ENCODE measurements at regions not wholly inside any gene's neighbourhood (a gene's known extent, or its start where the extent isn't known, plus 50 kb on each side); places are given as distances from the start of the nearest gene placed in this dataset.

DNA sequence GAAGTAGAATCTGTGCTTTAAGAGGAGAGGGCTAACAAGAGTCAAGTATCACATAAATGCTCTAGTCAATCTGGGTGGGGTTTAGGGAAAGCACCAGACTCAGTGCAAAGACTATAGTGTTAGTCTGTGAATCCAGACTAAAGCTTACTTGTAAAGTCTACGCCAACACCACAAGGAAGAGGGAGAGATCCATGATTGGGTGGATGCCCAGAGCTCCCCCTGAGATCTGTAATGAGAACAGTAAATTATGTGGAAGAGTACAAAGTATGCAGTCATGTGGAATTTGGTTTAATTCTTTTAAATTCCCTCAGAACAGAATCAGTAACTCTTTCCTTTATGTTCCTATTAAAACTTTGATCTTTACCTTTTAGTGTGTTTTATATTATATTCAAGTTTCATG, 354.7 kb upstream of the SPANXN4 start:
- TF ChIP-seq, protein P1, sequence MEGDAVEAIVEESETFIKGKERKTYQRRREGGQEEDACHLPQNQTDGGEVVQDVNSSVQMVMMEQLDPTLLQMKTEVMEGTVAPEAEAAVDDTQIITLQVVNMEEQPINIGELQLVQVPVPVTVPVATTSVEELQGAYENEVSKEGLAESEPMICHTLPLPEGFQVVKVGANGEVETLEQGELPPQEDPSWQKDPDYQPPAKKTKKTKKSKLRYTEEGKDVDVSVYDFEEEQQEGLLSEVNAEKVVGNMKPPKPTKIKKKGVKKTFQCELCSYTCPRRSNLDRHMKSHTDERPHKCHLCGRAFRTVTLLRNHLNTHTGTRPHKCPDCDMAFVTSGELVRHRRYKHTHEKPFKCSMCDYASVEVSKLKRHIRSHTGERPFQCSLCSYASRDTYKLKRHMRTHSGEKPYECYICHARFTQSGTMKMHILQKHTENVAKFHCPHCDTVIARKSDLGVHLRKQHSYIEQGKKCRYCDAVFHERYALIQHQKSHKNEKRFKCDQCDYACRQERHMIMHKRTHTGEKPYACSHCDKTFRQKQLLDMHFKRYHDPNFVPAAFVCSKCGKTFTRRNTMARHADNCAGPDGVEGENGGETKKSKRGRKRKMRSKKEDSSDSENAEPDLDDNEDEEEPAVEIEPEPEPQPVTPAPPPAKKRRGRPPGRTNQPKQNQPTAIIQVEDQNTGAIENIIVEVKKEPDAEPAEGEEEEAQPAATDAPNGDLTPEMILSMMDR (conservative IDR thresholded peaks at IDR 0.05; ENCODE audit: low read depth, low read length) = no peak
- TF ChIP-seq RCOR1 (IDR thresholded peaks at IDR 0.05; ENCODE audit: insufficient replicate concordance, low read length) = no peak
- TF ChIP-seq RFX5 (IDR thresholded peaks at IDR 0.05; ENCODE audit: low read depth, low read length) = no peak
- no peak for TF ChIP-seq POLR2A (IDR thresholded peaks at IDR 0.05; ENCODE audit: low read depth, low read length)
- no peak for TF ChIP-seq CEBPB (IDR thresholded peaks at IDR 0.05; ENCODE audit: low read depth, low read length)
- no peak for TF ChIP-seq SMC3 (IDR thresholded peaks at IDR 0.05; ENCODE audit: low read depth, low read length)
- TF ChIP-seq MAZ (IDR thresholded peaks at IDR 0.05; ENCODE audit: borderline replicate concordance, low read depth, low read length) = no peak
- TF ChIP-seq BHLHE40 (IDR thresholded peaks at IDR 0.05; ENCODE audit: low read depth, low read length) = no peak
- no peak for TF ChIP-seq RAD21 (IDR thresholded peaks at IDR 0.05; ENCODE audit: low read length)

Data from IMR-90 (cell line).